Neural crest cell (in vitro differentiated cells): ENCODE measurements at regions not wholly inside any gene's neighbourhood (a gene's known extent, or its start where the extent isn't known, plus 50 kb on each side); places are given as distances from the start of the nearest gene placed in this dataset.

Experiments
- DNase-seq: peaks from one replicate; pipeline ENCODE4 v3.0.0; 2021; ENCODE audit warnings: low read depth, mixed read lengths, low spot score
- H3K27ac Mint-ChIP-seq: one replicate; pipeline ENCODE4 v1.8.0; 2021; ENCODE audit warnings: mild to moderate bottlenecking, mixed read lengths; ENCODE audit not compliant: unreplicated experiment
- H3K27me3 Mint-ChIP-seq: 2 replicates; pipeline ENCODE4 v1.8.0; 2021; ENCODE audit warnings: low read depth, mild to moderate bottlenecking, mixed read lengths
- H3K36me3 Mint-ChIP-seq: 2 replicates; pipeline ENCODE4 v1.8.0; 2021; ENCODE audit warnings: low read depth, mild to moderate bottlenecking, mixed read lengths
- H3K4me1 Mint-ChIP-seq: 2 replicates; pipeline ENCODE4 v1.8.0; 2021; ENCODE audit warnings: mixed read lengths
- H3K4me3 Mint-ChIP-seq: one replicate; pipeline ENCODE4 v1.8.0; 2021; ENCODE audit warnings: mild to moderate bottlenecking, mixed read lengths
- H3K9me3 Mint-ChIP-seq: 2 replicates; pipeline ENCODE4 v1.8.0; 2021; ENCODE audit warnings: mixed read lengths
- TF ChIP-seq, protein P1 (sequence below): fragments of 200-600 bp; sonication (generic); conservative IDR thresholded peaks from 2 replicates; pipeline ENCODE4 v1.5.0; 2021; ENCODE audit warnings: antibody characterized with exemption, mild to moderate bottlenecking

DNA sequence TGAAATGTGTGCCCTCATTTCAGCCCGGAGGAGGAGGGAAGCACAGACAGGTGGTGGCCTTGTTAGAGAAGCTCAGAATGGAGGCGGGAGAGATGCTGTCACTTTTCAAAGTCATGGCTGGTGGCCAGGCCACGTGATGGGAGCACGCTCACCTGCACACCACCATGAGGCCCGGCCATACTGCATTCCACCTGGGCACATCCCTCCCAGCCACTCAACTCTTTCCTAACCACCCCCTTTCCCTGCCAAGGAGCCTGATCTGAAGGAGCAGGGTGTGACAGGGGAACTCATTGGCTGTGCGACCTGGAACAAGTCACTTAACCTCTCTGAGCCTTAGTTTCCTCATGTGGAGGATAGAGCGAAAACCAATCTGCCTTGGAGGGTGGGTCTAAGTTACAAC, 364.5 kb downstream of the CTTN start:
- no peaks in the 10 kb centered on the region for H3K36me3 Mint-ChIP-seq
- H3K27me3 Mint-ChIP-seq: no peaks in the 10 kb centered on the region
- DNase-seq: no peak
- peaks cover 2% of the 10 kb centered on the region for H3K9me3 Mint-ChIP-seq
- TF ChIP-seq, protein P1, sequence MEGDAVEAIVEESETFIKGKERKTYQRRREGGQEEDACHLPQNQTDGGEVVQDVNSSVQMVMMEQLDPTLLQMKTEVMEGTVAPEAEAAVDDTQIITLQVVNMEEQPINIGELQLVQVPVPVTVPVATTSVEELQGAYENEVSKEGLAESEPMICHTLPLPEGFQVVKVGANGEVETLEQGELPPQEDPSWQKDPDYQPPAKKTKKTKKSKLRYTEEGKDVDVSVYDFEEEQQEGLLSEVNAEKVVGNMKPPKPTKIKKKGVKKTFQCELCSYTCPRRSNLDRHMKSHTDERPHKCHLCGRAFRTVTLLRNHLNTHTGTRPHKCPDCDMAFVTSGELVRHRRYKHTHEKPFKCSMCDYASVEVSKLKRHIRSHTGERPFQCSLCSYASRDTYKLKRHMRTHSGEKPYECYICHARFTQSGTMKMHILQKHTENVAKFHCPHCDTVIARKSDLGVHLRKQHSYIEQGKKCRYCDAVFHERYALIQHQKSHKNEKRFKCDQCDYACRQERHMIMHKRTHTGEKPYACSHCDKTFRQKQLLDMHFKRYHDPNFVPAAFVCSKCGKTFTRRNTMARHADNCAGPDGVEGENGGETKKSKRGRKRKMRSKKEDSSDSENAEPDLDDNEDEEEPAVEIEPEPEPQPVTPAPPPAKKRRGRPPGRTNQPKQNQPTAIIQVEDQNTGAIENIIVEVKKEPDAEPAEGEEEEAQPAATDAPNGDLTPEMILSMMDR: no peak
- H3K4me1 Mint-ChIP-seq: no peaks in the 10 kb centered on the region
- H3K27ac Mint-ChIP-seq: no peak overlapping the region
- no peak overlapping the region for H3K4me3 Mint-ChIP-seq

DNA sequence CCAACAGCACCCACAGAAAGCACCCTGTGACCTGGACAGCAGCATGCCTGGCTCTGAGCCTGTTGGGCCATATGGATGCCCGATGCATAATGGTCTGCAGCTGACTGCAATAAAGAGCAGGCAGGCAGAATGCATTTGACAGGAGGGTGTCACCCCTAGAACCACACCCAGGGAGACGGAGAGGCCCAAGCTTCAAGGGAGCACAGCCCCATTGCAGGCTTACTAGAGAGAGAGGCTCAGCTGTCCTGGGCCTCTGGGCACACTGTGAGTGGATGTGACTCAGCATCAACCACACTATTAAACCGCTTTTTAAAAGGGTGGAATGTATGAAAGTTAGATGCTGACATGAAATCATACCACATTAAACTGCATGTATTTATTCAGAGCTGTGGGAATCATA, 365.3 kb downstream of the CTTN start:
- peaks cover 2% of the 10 kb centered on the region for H3K9me3 Mint-ChIP-seq
- H3K4me1 Mint-ChIP-seq: no peaks in the 10 kb centered on the region
- no peak overlapping the region for H3K4me3 Mint-ChIP-seq

DNA sequence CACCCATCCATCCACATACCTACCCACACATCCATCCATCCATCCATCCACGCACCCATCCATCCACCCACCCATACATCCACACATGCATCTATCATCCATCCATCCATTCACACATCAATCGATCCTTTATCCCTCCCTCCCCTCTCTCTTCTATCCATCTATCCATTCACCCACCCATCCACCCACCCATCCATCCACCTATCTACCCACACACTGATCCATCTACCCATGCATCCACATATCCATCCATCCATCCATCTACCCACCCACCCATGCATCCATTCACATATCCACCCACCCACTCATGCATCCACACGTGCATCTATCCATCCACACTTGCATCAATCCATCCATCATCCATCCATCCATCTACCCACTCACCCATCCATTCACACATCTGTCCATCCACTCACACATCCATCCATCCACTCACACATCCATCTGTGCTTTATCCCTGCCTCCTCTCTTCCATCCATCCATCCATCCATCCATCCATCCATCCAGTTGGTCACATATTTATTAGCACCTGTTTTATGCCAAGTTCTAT, 366.1 kb downstream of the CTTN start:
- Mint-ChIP-seq H3K27ac (no peak overlapping the region), H3K4me1 (no peaks in the 10 kb centered on the region), H3K4me3 (no peak overlapping the region)

More for the DNA sequence above, 365.3 kb downstream of the CTTN start:
- Mint-ChIP-seq H3K36me3 (no peaks in the 10 kb centered on the region), H3K27ac (no peak overlapping the region), H3K27me3 (no peaks in the 10 kb centered on the region)
- DNase-seq: no peak
- TF ChIP-seq, protein P1: no peak

DNA sequence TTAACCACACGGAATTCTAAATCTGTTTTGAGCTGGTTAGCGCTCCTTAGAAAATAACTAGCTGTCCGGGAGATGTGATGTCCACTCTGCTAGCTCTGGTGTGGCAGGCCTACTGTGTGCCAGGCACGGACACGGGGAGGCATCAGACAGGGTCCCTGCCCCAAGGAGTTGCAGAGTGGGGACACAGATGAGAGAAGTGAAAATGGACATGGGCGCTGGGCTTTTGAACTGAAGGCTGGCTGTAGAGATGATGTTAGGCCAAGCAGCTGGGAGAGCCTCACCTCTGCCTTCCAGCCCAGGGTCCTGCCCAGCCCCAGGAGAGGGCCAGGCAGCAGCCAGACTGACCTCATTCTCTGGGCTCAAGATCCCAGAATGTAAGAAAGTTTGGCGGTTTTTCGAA, 368.6 kb downstream of the CTTN start:
- Mint-ChIP-seq H3K9me3 (peaks cover 2% of the 10 kb centered on the region), H3K27me3 (no peaks in the 10 kb centered on the region), H3K36me3 (no peaks in the 10 kb centered on the region), H3K4me1 (no peaks in the 10 kb centered on the region), H3K27ac (no peak overlapping the region), H3K4me3 (no peak overlapping the region)
- DNase-seq: no peak
- TF ChIP-seq, protein P1: no peak

More for the DNA sequence above, 366.1 kb downstream of the CTTN start:
- Mint-ChIP-seq H3K36me3 (no peaks in the 10 kb centered on the region), H3K27me3 (no peaks in the 10 kb centered on the region), H3K9me3 (peaks cover 2% of the 10 kb centered on the region)
- TF ChIP-seq, protein P1: no peak
- DNase-seq: no peak

DNA sequence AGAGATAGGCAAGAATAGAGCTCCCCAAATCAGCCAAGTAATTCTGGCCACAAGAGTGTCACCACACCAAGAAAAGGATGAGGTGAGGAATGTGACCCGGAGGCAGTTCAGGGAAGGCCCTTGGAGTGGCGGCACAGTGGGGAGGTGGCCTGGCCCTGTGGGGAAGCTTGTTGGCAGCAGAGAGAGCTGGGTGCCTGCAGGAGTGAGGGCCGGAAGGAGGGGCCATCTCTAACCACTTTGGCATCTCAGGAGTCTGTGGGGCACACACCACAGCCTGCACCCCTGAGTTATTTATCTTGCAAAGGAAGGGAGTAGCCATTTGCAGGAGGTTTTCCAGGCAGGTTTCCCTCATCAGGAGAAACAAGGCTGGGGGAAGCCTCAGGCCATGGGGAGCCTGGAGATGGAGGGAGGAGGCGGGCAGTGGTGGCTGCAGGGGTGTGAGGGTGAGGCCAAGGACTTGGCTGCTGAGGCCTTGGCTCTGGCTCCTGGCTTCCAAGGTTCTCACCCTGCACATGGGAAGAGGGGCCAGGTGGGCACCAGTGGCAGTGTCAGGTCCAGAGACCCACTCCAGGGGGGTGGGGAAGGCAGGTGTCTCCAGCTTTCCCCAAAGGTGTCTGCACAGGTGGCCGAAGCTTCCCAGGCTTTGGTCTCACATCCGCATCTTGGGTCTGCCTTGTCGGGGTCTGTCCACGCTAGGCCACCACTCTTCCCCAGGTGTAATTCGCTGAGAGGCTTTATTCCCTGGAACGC, 370.2 kb downstream of the CTTN start:
- Mint-ChIP-seq H3K4me3 (no peak overlapping the region), H3K27me3 (no peaks in the 10 kb centered on the region), H3K27ac (no peak overlapping the region), H3K9me3 (peaks cover 2% of the 10 kb centered on the region), H3K36me3 (no peaks in the 10 kb centered on the region), H3K4me1 (no peaks in the 10 kb centered on the region)
- TF ChIP-seq, protein P1: no peak
- DNase-seq: no peak
